Uterus (tissue), 3 donors: ENCODE measurements at regions not wholly inside any gene's neighbourhood (a gene's known extent, or its start where the extent isn't known, plus 50 kb on each side); places are given as distances from the start of the nearest gene placed in this dataset.
"Not testable (repeated sequence)": the region's sequence is repeated elsewhere in the genome, so short reads cannot be mapped to it uniquely, and the experiment has no call there.

Experiments
- DNase-seq, 2 donors: peaks; one replicate each; pipeline ENCODE4 v3.0.0-alpha.2; 2019 to 2020
- H3K27ac ChIP-seq, 2 donors: fragments of 200-600 bp; sonication (generic); 1 replicate in 1 of 2; 2 replicates in 1 of 2; pipeline ENCODE4 v1.5.1; 2016 to 2018
- H3K27me3 ChIP-seq, 2 donors: fragments of 200-600 bp; sonication (generic); one replicate each; pipeline ENCODE4 v1.5.1; 2018 to 2019; ENCODE audit warnings: control low read depth in 1 of 2
- H3K36me3 ChIP-seq, 2 donors: fragments of 200-600 bp; sonication (generic); one replicate each; pipeline ENCODE4 v1.5.1; 2019; ENCODE audit warnings: control low read depth in 1 of 2
- H3K4me1 ChIP-seq, 2 donors: fragments of 200-600 bp; sonication (generic); one replicate each; pipeline ENCODE4 v1.5.1; 2018 to 2019; ENCODE audit warnings: control low read depth in 1 of 2
- H3K4me3 ChIP-seq, 2 donors: fragments of 200-600 bp; sonication (generic); 1 replicate in 1 of 2; 2 replicates in 1 of 2; pipeline ENCODE4 v1.5.1; 2018 to 2019; ENCODE audit warnings: mild to moderate bottlenecking in 1 of 2
- H3K9me3 ChIP-seq, 2 donors: fragments of 200-600 bp; sonication (generic); one replicate each; pipeline ENCODE4 v1.5.1; 2019; ENCODE audit warnings: control low read depth in 1 of 2
- POLR2A ChIP-seq, 2 donors: fragments of 450-650 bp; IDR thresholded peaks; one replicate each; pipeline ENCODE4 v1.6.1; 2016; ENCODE audit warnings: antibody characterized with exemption in 2 of 2, mild to moderate bottlenecking in 1 of 2, moderate library complexity in 1 of 2
- intact Hi-C: fragments of 100-400 bp; cut with DNase I; formaldehyde crosslinking; loops from one replicate; pipeline ENCODE4 v1.15.1; 2023; ENCODE audit warnings: low total_unique reads
- TF ChIP-seq, protein P1 (sequence below), 4 experiments: fragments of 200-600 bp in 2 of 4; fragments of 450-650 bp in 2 of 4; sonication (generic) in 2 of 4; IDR thresholded peaks; one replicate each; pipeline ENCODE4 v1.5.1; 2016 to 2019; ENCODE audit warnings: antibody characterized with exemption in 4 of 4, mild to moderate bottlenecking in 2 of 4, moderate library complexity in 1 of 4
- donor health status: DM: yes; HTN: yes; CAD: no.

DNA sequence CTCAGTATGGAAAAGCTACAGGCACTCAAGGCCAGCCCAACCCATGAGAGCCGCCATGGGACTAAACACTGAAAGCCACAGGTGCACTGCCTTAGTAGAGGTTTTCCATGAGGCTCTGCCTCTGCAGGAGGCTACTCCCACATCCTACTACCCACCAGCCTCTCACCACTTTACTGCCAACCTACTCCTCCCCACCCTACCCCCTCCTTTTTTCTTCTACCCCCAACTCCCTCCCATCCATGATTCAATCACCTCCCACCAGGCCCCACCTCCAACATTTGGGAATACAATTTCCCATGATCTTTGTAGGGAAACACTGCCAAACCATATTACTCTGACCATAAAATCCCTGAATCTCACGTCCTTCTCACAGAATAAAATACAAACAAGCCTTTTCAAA, 101.6 kb upstream of the CTSV start:
- Histone ChIP-seq H3K4me1 (no peaks in the 10 kb centered on the region), H3K27me3 (no peaks in the 10 kb centered on the region), H3K27ac (no peak overlapping the region), H3K9me3 (no peaks in the 10 kb centered on the region), H3K4me3 (no peak overlapping the region), H3K36me3 (no peaks in the 10 kb centered on the region)
- intact Hi-C loops = no loop called here
- TF ChIP-seq, protein P1, sequence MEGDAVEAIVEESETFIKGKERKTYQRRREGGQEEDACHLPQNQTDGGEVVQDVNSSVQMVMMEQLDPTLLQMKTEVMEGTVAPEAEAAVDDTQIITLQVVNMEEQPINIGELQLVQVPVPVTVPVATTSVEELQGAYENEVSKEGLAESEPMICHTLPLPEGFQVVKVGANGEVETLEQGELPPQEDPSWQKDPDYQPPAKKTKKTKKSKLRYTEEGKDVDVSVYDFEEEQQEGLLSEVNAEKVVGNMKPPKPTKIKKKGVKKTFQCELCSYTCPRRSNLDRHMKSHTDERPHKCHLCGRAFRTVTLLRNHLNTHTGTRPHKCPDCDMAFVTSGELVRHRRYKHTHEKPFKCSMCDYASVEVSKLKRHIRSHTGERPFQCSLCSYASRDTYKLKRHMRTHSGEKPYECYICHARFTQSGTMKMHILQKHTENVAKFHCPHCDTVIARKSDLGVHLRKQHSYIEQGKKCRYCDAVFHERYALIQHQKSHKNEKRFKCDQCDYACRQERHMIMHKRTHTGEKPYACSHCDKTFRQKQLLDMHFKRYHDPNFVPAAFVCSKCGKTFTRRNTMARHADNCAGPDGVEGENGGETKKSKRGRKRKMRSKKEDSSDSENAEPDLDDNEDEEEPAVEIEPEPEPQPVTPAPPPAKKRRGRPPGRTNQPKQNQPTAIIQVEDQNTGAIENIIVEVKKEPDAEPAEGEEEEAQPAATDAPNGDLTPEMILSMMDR (IDR thresholded peaks at IDR 0.05) = no peak
- TF ChIP-seq POLR2A (IDR thresholded peaks at IDR 0.05) = no peak
- DNase-seq = no peak

DNA sequence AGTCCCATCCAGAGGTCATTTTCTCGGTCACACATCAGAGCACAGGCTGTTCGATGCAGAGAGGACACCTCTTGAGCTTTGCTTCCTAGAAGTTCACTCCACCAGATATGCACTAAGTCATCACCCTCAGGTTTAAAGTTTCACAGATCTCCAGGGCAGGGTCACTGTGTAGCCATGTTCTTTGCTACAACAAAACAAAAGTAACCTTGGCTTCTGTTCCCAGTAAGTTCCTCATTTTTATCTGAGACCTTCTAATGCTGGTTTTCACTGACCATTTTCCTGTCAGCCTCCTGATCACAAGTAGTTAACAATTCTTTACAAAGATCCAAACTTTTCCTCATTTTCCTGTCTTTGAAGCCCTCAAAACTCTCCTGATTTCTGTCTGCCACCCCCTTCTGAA, 97.5 kb upstream of the CTSV start:
- TF ChIP-seq, protein P1 (IDR thresholded peaks at IDR 0.05) = no peak
- no peak for TF ChIP-seq POLR2A (IDR thresholded peaks at IDR 0.05)
- no peak for DNase-seq
- intact Hi-C loops = no loop called here
- Histone ChIP-seq H3K4me1 (no peaks in the 10 kb centered on the region), H3K36me3 (no peaks in the 10 kb centered on the region), H3K4me3 (no peak overlapping the region), H3K27me3 (no peaks in the 10 kb centered on the region), H3K27ac (no peak overlapping the region), H3K9me3 (no peaks in the 10 kb centered on the region)

DNA sequence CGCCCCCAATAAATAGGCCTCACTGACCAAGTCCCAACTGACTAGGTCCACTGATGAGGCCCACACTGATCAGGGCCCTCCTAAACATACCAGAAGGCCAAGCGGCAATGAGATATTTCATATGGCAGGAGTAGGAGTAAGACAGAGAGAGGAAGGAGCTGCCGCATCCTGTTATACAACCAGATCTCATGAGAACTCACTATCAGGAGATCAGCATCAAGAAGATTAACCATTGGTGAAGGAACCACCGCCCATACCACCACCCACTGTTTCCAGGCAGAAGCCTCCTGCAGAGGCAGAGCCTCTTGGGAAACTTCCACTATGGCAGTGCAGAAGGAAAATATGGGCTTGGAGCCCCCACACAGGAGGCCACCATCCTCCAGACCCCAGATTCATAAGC, 95.0 kb upstream of the CTSV start:
- H3K9me3 ChIP-seq, DNase-seq, H3K4me1 ChIP-seq, H3K27me3 ChIP-seq, H3K4me3 ChIP-seq, intact Hi-C loops, H3K36me3 ChIP-seq, H3K27ac ChIP-seq: not testable (repeated sequence)

DNA sequence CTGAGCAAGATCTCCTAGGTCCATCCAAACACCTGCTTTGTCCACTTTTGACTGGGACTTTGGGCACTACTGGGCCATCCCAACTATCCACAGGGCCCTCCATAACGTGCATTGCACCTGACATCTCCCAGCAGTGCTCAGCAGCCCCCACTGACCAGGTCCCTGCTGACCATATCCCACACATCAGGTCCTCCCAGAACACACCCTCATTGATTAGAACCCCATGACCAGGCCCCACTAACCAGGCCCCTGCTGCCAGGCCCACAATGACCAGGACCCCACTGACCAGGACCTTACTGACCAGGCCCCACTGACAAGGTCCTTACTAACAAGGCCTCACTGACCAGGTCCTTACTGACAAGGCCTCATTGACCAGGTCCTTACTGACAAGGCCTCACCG, 93.9 kb upstream of the CTSV start:
- Histone ChIP-seq H3K4me1 (no peaks in the 10 kb centered on the region), H3K36me3 (no peaks in the 10 kb centered on the region), H3K4me3 (no peak overlapping the region), H3K9me3 (no peaks in the 10 kb centered on the region), H3K27ac (no peak overlapping the region), H3K27me3 (no peaks in the 10 kb centered on the region)
- no peak for TF ChIP-seq POLR2A (IDR thresholded peaks at IDR 0.05)
- TF ChIP-seq, protein P1 (IDR thresholded peaks at IDR 0.05) = no peak
- DNase-seq = no peak
- intact Hi-C loops = no loop called here

DNA sequence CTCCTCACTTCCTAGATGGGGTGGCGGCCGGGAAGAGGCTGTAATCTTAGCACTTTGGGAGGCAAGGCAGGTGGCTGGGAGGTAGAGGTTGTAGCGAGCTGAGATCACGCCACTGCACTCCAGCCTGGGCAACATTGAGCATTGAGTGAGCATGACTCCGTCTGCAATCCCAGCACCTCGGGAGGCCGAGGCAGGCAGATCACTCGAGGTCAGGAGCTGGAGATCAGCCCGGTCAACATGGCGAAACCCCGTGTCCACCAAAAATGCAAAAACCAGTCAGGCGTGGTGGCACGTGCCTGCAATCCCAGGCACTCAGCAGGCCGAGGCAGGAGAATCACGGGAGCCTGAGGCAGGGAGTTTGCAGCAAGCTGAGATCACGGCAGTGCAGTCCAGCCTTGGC, 91.9 kb upstream of the CTSV start:
- H3K9me3 ChIP-seq, DNase-seq, H3K4me1 ChIP-seq, H3K27me3 ChIP-seq, H3K4me3 ChIP-seq, intact Hi-C loops, H3K27ac ChIP-seq, H3K36me3 ChIP-seq: not testable (repeated sequence)

DNA sequence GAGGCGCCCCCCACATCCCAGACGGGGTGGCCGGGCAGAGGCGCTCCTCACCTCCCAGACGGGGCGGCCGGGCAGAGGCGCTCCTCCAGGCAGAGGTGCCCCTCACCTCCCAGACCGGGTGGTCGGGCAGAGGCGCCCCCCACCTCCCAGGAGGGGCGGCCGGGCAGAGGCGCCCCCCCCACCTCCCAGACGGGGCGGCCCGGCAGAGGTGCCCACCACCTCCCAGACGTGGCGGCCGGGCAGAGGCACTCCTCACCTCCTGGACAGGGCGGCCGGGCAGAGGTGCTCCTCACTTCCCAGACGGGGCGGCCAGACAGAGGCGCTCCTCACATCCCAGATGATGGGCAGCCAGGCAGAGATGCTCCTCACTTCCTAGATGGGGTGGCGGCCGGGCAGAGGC, 91.4 kb upstream of the CTSV start:
- H3K9me3 ChIP-seq, H3K36me3 ChIP-seq, H3K27ac ChIP-seq, DNase-seq, H3K27me3 ChIP-seq, intact Hi-C loops, H3K4me3 ChIP-seq, H3K4me1 ChIP-seq: not testable (repeated sequence)

DNA sequence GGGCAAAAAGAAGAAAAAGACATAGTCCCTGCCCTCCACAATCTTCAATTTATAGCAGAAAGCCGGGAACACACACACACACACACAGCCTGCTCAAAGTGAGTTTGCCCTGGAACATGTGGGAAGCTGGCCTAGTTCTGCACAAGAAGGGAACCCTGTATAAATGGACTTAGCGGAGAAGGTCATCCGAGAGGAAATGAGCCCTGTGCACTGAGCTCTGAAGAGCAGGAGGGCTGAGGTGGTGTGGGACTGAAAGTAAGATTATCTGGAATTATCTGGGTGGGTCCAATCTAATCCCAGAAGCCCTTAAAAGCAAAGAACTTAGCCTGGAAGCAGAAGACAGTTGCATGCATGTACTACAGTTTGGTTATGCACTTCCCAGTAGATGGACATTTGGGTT, 90.0 kb upstream of the CTSV start:
- Histone ChIP-seq H3K4me3 (no peak overlapping the region), H3K36me3 (no peaks in the 10 kb centered on the region), H3K27ac (no peak overlapping the region), H3K4me1 (no peaks in the 10 kb centered on the region), H3K9me3 (no peaks in the 10 kb centered on the region), H3K27me3 (no peaks in the 10 kb centered on the region)
- DNase-seq = no peak
- intact Hi-C loops = no loop called here
- TF ChIP-seq POLR2A (IDR thresholded peaks at IDR 0.05) = no peak
